Osteocyte (in vitro differentiated cells): ENCODE measurements at regions not wholly inside any gene's neighbourhood (a gene's known extent, or its start where the extent isn't known, plus 50 kb on each side); places are given as distances from the start of the nearest gene placed in this dataset.

Experiments used
- DNase-seq: peaks from one replicate; pipeline ENCODE4 v3.0.0; 2021; ENCODE audit warnings: mixed read lengths; ENCODE audit not compliant: unreplicated experiment; ENCODE audit errors: extremely low spot score
- H3K27ac Mint-ChIP-seq: one replicate; pipeline ENCODE4 v1.8.0; 2021; ENCODE audit warnings: mild to moderate bottlenecking, mixed read lengths; ENCODE audit not compliant: unreplicated experiment
- H3K27me3 Mint-ChIP-seq: one replicate; pipeline ENCODE4 v1.8.0; 2021; ENCODE audit warnings: mixed read lengths; ENCODE audit not compliant: unreplicated experiment
- H3K36me3 Mint-ChIP-seq: one replicate; pipeline ENCODE4 v1.8.0; 2021; ENCODE audit warnings: mixed read lengths; ENCODE audit not compliant: unreplicated experiment
- H3K4me1 Mint-ChIP-seq: one replicate; pipeline ENCODE4 v1.8.0; 2021; ENCODE audit warnings: mixed read lengths; ENCODE audit not compliant: unreplicated experiment
- H3K4me3 Mint-ChIP-seq: one replicate; pipeline ENCODE4 v1.8.0; 2021; ENCODE audit warnings: mild to moderate bottlenecking, moderate library complexity, mixed read lengths; ENCODE audit not compliant: unreplicated experiment
- H3K9me3 Mint-ChIP-seq: one replicate; pipeline ENCODE4 v1.8.0; 2021; ENCODE audit warnings: mixed read lengths; ENCODE audit not compliant: unreplicated experiment
- CTCF ChIP-seq: fragments of 200-600 bp; sonication (generic); IDR thresholded peaks from 2 replicates; pipeline ENCODE4 v1.5.0; 2021; ENCODE audit warnings: antibody characterized with exemption, mild to moderate bottlenecking, moderate library complexity

GRCh38 chr1:37255868-37256267 is 218.5 kb upstream of the ZC3H12A start:
- no peaks in the 10 kb centered on the region for H3K36me3 Mint-ChIP-seq
- TF ChIP-seq CTCF: no peak
- H3K9me3 Mint-ChIP-seq: no peaks in the 10 kb centered on the region
- DNase-seq: no peak
- H3K27me3 Mint-ChIP-seq: no peaks in the 10 kb centered on the region
- no peaks in the 10 kb centered on the region for H3K4me1 Mint-ChIP-seq
- H3K27ac Mint-ChIP-seq: no peak overlapping the region
- no peak overlapping the region for H3K4me3 Mint-ChIP-seq

- no peaks in the 10 kb centered on the region for H3K27me3 Mint-ChIP-seq
- H3K4me3 Mint-ChIP-seq: no peak overlapping the region
- H3K27ac Mint-ChIP-seq: no peak overlapping the region
Observed at GRCh38 chr1:37257646-37258045, 216.7 kb upstream of the ZC3H12A start.

GRCh38 chr1:37258068-37258467 is 216.3 kb upstream of the ZC3H12A start:
- H3K4me1 Mint-ChIP-seq: no peaks in the 10 kb centered on the region
- H3K27ac Mint-ChIP-seq: no peak overlapping the region
- no peak for DNase-seq
- H3K4me3 Mint-ChIP-seq: no peak overlapping the region
- no peak for TF ChIP-seq CTCF
- no peaks in the 10 kb centered on the region for H3K9me3 Mint-ChIP-seq
- no peaks in the 10 kb centered on the region for H3K27me3 Mint-ChIP-seq
- H3K36me3 Mint-ChIP-seq: no peaks in the 10 kb centered on the region

More at GRCh38 chr1:37257646-37258045, 216.7 kb upstream of the ZC3H12A start:
- no peak for TF ChIP-seq CTCF
- DNase-seq: no peak
- Mint-ChIP-seq H3K9me3 (no peaks in the 10 kb centered on the region), H3K36me3 (no peaks in the 10 kb centered on the region), H3K4me1 (no peaks in the 10 kb centered on the region)

GRCh38 chr1:37259019-37259418 is 215.4 kb upstream of the ZC3H12A start:
- no peak for TF ChIP-seq CTCF
- Mint-ChIP-seq H3K27ac (no peak overlapping the region), H3K9me3 (peaks cover 3% of the 10 kb centered on the region), H3K4me1 (no peaks in the 10 kb centered on the region), H3K4me3 (no peak overlapping the region), H3K27me3 (no peaks in the 10 kb centered on the region), H3K36me3 (no peaks in the 10 kb centered on the region)
- DNase-seq: no peak

GRCh38 chr1:37261129-37261528 is 213.3 kb upstream of the ZC3H12A start:
- DNase-seq: no peak
- Mint-ChIP-seq H3K36me3 (no peaks in the 10 kb centered on the region), H3K27ac (no peak overlapping the region), H3K27me3 (no peaks in the 10 kb centered on the region), H3K4me3 (no peak overlapping the region), H3K9me3 (peaks cover 3% of the 10 kb centered on the region), H3K4me1 (no peaks in the 10 kb centered on the region)
- TF ChIP-seq CTCF: no peak
